A172 (cell line): ENCODE measurements at regions not wholly inside any gene's neighbourhood (a gene's known extent, or its start where the extent isn't known, plus 50 kb on each side); places are given as distances from the start of the nearest gene placed in this dataset.
"Not testable (repeated sequence)": the region's sequence is repeated elsewhere in the genome, so short reads cannot be mapped to it uniquely, and the experiment has no call there.

ENCODE experiments used
- DNase-seq: peaks from one replicate; pipeline ENCODE4 v3.0.0-alpha.2; 2015; ENCODE audit warnings: low spot score

- peak; percentile 73 for DNase-seq
Measured at GRCh38 chr12:59149995-59150642, 229.8 kb upstream of the LRIG3 start.

GRCh38 chr12:59147791-59148190 lies 227.5 kb upstream of the LRIG3 start:
- DNase-seq, result no peak

- DNase-seq, result no peak
Measured at GRCh38 chr12:59142183-59142790, 222.0 kb upstream of the LRIG3 start.

GRCh38 chr12:59134750-59135149 lies 214.4 kb upstream of the LRIG3 start:
- DNase-seq, result no peak

GRCh38 chr12:59131462-59131861 lies 211.2 kb upstream of the LRIG3 start:
- no peak for DNase-seq

GRCh38 chr12:59122784-59123183 lies 202.5 kb upstream of the LRIG3 start:
- DNase-seq, result no peak

- DNase-seq, result no peak
Measured at GRCh38 chr12:59121451-59121850, 201.1 kb upstream of the LRIG3 start.

GRCh38 chr12:59119676-59120075 lies 199.4 kb upstream of the LRIG3 start:
- DNase-seq, result no peak

- DNase-seq, result no peak
Measured at GRCh38 chr12:59118356-59118755, 198.1 kb upstream of the LRIG3 start.

GRCh38 chr12:59115995-59116394 lies 195.7 kb upstream of the LRIG3 start:
- no peak for DNase-seq

GRCh38 chr12:59115526-59115925 lies 195.2 kb upstream of the LRIG3 start:
- DNase-seq, result no peak

- DNase-seq, result peak; percentile 75
Measured at GRCh38 chr12:59113831-59114615, 193.7 kb upstream of the LRIG3 start.

GRCh38 chr12:59111851-59112250 lies 191.5 kb upstream of the LRIG3 start:
- DNase-seq, result no peak

GRCh38 chr12:59108516-59108915 lies 188.2 kb upstream of the LRIG3 start:
- not testable (repeated sequence) for DNase-seq

GRCh38 chr12:59100585-59100984 lies 180.3 kb upstream of the LRIG3 start:
- no peak for DNase-seq

GRCh38 chr12:59097876-59098275 lies 177.6 kb upstream of the LRIG3 start:
- DNase-seq, result no peak

- no peak for DNase-seq
Measured at GRCh38 chr12:59096246-59096645, 175.9 kb upstream of the LRIG3 start.

- no peak for DNase-seq
Measured at GRCh38 chr12:59093073-59093772, 172.9 kb upstream of the LRIG3 start.

- no peak for DNase-seq
Measured at GRCh38 chr12:59088673-59089072, 168.4 kb upstream of the LRIG3 start.

GRCh38 chr12:59087691-59088090 lies 167.4 kb upstream of the LRIG3 start:
- no peak for DNase-seq

GRCh38 chr12:59087077-59087673 lies 166.9 kb upstream of the LRIG3 start:
- DNase-seq, result no peak

- DNase-seq, result no peak
Measured at GRCh38 chr12:59086126-59086525, 165.8 kb upstream of the LRIG3 start.
